Erythroblast (primary cell): ENCODE measurements at regions not wholly inside any gene's neighbourhood (a gene's known extent, or its start where the extent isn't known, plus 50 kb on each side); places are given as distances from the start of the nearest gene placed in this dataset.

Experiments used
- GATA1 ChIP-seq: IDR thresholded peaks from 2 replicates; pipeline ENCODE4 v1.6.1; 2011; ENCODE audit warnings: low read depth, mild to moderate bottlenecking, control low read depth, low read length, moderate library complexity
- POLR2A ChIP-seq: IDR thresholded peaks from 2 replicates; pipeline ENCODE4 v1.6.1; 2011; ENCODE audit warnings: mild to moderate bottlenecking, low read length

DNA sequence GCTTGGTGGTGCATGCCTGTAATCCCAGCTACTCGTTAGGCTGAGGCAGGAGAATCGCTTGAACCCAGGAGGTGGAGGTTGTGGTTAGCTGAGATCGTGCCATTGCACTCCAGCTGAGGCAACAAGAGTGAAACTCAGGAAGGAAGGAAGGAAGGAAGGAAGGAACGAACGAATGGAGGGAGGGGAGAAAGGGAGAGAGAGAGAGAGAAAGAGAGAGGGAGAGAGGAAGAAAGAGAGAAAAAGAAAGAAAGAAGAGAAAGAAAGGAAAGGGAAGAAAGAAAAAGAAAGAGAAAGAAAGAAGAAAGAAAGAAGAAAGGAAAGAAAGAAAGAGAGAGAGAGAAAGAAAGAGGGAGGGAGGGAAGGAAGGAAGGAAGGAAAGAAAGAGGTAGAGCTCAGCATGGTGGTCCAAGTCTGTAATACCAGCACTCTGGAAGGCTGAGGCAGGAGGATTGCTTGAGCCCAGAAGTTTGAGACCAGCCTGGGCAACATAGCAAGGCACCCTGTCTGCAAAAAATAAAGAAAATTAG, 81.9 kb downstream of the P2RY1 start:
- TF ChIP-seq POLR2A (no peak), GATA1 (no peak)
